Epithelial cell of proximal tubule (primary cell): ENCODE measurements at regions not wholly inside any gene's neighbourhood (a gene's known extent, or its start where the extent isn't known, plus 50 kb on each side); places are given as distances from the start of the nearest gene placed in this dataset.

Experiments used
- DNase-seq: peaks from one replicate; pipeline ENCODE4 v3.0.0-alpha.2; 2011; ENCODE audit warnings: low read depth
- H3K4me3 ChIP-seq: 2 replicates; pipeline ENCODE4 v1.5.1; 2011; ENCODE audit warnings: low read depth, mild to moderate bottlenecking, low read length
- TF ChIP-seq, protein P1 (sequence below): conservative IDR thresholded peaks from 2 replicates; pipeline ENCODE4 v1.5.1; 2012; ENCODE audit warnings: low read depth, mild to moderate bottlenecking, low read length

GRCh38 chr7:91633013-91633441 is 247.5 kb downstream of the MTERF1 start:
- H3K4me3 ChIP-seq: no peak overlapping the region
- TF ChIP-seq, protein P1, sequence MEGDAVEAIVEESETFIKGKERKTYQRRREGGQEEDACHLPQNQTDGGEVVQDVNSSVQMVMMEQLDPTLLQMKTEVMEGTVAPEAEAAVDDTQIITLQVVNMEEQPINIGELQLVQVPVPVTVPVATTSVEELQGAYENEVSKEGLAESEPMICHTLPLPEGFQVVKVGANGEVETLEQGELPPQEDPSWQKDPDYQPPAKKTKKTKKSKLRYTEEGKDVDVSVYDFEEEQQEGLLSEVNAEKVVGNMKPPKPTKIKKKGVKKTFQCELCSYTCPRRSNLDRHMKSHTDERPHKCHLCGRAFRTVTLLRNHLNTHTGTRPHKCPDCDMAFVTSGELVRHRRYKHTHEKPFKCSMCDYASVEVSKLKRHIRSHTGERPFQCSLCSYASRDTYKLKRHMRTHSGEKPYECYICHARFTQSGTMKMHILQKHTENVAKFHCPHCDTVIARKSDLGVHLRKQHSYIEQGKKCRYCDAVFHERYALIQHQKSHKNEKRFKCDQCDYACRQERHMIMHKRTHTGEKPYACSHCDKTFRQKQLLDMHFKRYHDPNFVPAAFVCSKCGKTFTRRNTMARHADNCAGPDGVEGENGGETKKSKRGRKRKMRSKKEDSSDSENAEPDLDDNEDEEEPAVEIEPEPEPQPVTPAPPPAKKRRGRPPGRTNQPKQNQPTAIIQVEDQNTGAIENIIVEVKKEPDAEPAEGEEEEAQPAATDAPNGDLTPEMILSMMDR: no peak
- no peak for DNase-seq

DNA sequence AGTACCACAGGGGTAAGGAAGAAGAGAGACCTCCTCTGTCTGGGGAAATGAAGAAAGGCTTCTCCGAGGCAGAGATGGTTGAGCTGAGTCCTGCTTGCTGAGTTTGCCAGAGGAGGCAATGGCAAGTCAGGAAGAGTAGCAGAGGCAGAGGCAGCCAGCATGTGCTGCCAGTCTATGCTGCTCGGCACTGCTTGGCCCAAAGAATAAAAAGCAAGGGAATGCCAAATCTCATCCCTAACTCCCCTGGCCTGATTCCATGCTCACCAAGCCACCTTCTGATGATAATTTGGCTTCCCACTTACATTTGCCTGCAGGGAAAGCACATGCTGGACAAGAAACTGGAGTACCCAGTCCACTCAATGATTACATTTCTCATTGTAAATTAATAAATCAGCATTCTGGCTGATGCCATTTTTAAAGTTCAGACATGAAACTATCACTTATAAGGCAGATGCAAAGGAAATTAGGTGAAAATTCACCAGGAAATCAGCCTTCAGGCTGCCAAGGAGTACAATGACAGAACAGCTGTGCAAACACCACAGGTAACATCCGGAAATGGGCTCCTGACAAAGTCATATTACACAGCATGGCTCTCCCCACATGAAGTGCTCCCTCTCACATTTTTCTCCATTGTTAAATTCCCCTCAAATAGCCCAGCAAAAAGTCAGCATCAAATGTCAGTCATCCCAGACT is 245.9 kb downstream of the MTERF1 start:
- no peak overlapping the region for H3K4me3 ChIP-seq
- DNase-seq: no peak
- TF ChIP-seq, protein P1: no peak

GRCh38 chr7:91636129-91636724 is 244.3 kb downstream of the MTERF1 start:
- H3K4me3 ChIP-seq: no peak overlapping the region
- TF ChIP-seq, protein P1: peak; percentile 82
- no peak for DNase-seq

DNA sequence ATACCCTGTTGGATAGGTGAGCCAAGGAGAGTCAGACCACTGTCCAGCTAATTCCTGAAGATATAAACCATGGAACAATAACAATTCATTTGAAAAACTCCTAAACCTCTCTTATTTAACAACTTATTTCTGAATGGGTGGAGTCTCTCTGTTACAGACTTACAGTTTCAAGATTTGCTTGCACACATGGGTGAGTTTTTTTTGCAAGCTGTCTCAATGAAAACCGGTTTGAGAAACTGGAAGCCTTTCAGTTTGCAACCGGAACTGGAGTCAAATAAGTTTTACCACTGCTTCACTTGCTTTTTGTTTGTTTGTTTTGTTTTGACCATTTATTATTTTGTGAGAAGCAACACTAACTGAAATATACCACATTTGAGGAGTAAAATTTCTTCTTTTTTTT is 243.8 kb downstream of the MTERF1 start:
- TF ChIP-seq, protein P1: no peak
- DNase-seq: no peak
- no peak overlapping the region for H3K4me3 ChIP-seq

- H3K4me3 ChIP-seq: no peak overlapping the region
- TF ChIP-seq, protein P1: no peak
- DNase-seq: no peak
Measured at GRCh38 chr7:91644256-91644655, 236.2 kb downstream of the MTERF1 start.

- H3K4me3 ChIP-seq: no peak overlapping the region
- TF ChIP-seq, protein P1: no peak
- no peak for DNase-seq
Measured at GRCh38 chr7:91645542-91645941, 235.0 kb downstream of the MTERF1 start.

DNA sequence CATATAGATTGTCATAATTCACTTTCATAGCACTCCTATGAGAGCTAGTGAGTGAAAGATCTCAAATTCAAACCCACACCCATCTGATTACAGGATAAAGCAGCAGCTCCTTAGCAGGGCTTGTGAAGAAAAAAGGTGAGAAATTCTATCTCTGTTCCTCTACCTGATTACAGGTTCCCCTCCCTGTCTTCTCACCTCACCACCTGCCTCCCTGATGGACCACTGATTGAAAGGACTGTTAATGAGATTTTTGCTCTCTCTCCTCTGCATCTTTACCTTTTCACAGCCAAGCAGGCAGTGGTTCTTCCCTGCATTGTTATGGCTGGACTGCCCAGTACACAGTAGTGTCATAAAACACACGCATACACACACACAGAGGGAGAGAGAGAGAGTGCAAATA is 228.5 kb downstream of the MTERF1 start:
- H3K4me3 ChIP-seq: no peak overlapping the region
- TF ChIP-seq, protein P1: no peak
- no peak for DNase-seq
